GM19467 (cell line): ENCODE measurements at regions not wholly inside any gene's neighbourhood (a gene's known extent, or its start where the extent isn't known, plus 50 kb on each side); places are given as distances from the start of the nearest gene placed in this dataset.

Experiments used
- ATAC-seq: cut with Tn5 transposase; IDR thresholded peaks from one replicate; pipeline ENCODE4 v1.9.1; 2021; ENCODE audit warnings: mild to moderate bottlenecking, moderate library complexity; ENCODE audit not compliant: unreplicated experiment

GRCh38 chr11:45089251-45089650 lies 57.2 kb upstream of the PRDM11 start:
- no peak for ATAC-seq

- ATAC-seq, result no peak
These were observed 56.6 kb upstream of the PRDM11 start for GRCh38 chr11:45089676-45090499.

GRCh38 chr11:45090607-45091006 lies 55.8 kb upstream of the PRDM11 start:
- no peak for ATAC-seq

GRCh38 chr11:45091563-45092403 lies 54.7 kb upstream of the PRDM11 start:
- ATAC-seq, result no peak

- no peak for ATAC-seq
These were observed 54.0 kb upstream of the PRDM11 start for GRCh38 chr11:45092404-45092785.

GRCh38 chr11:45092901-45093760 lies 53.3 kb upstream of the PRDM11 start:
- no peak for ATAC-seq

- no peak for ATAC-seq
These were observed 52.5 kb upstream of the PRDM11 start for GRCh38 chr11:45093761-45094455.

GRCh38 chr11:45094958-45095690 lies 51.3 kb upstream of the PRDM11 start:
- ATAC-seq, result no peak

- ATAC-seq, result no peak
These were observed 50.8 kb upstream of the PRDM11 start for GRCh38 chr11:45095691-45096010.

GRCh38 chr11:45096636-45097035 lies 49.8 kb upstream of the PRDM11 start:
- no peak for ATAC-seq
